Smooth muscle cell (in vitro differentiated cells): ENCODE measurements at regions not wholly inside any gene's neighbourhood (a gene's known extent, or its start where the extent isn't known, plus 50 kb on each side); places are given as distances from the start of the nearest gene placed in this dataset.

Experiments
- DNase-seq: peaks from one replicate; lab custom pipeline; 2025; ENCODE audit not compliant: unreplicated experiment; lab: John Stamatoyannopoulos, UW
- H2AFZ ChIP-seq: fragments of 200-600 bp; sonication (generic); 2 replicates; pipeline ENCODE4 v1.6.0; 2016; ENCODE audit warnings: antibody characterized with exemption, low read depth, mild to moderate bottlenecking
- H3F3A ChIP-seq: fragments of 200-600 bp; sonication (generic); 2 replicates; pipeline ENCODE4 v1.6.0; 2017; ENCODE audit warnings: antibody characterized with exemption, low read depth
- H3K27ac ChIP-seq: fragments of 200-600 bp; sonication (generic); 2 replicates; pipeline ENCODE4 v1.5.1; 2016; ENCODE audit warnings: low read depth, mild to moderate bottlenecking
- H3K27me3 ChIP-seq: fragments of 200-600 bp; sonication (generic); 2 replicates; pipeline ENCODE4 v1.6.1; 2016; ENCODE audit warnings: low read depth, mild to moderate bottlenecking
- H3K36me3 ChIP-seq: fragments of 200-600 bp; sonication (generic); 2 replicates; pipeline ENCODE4 v1.5.1; 2016; ENCODE audit warnings: low read depth
- H3K4me1 ChIP-seq: fragments of 200-600 bp; sonication (generic); 2 replicates; pipeline ENCODE4 v1.5.1; 2016; ENCODE audit warnings: low read depth
- H3K4me2 ChIP-seq: fragments of 200-600 bp; sonication (generic); 2 replicates; pipeline ENCODE4 v1.6.0; 2016; ENCODE audit warnings: mild to moderate bottlenecking
- H3K4me3 ChIP-seq: fragments of 200-600 bp; sonication (generic); 2 replicates; pipeline ENCODE4 v1.5.1; 2016; ENCODE audit warnings: mild to moderate bottlenecking
- H3K79me2 ChIP-seq: fragments of 200-600 bp; sonication (generic); 2 replicates; pipeline ENCODE4 v1.6.0; 2016; ENCODE audit warnings: low read depth, mild to moderate bottlenecking
- H3K9ac ChIP-seq: fragments of 200-600 bp; sonication (generic); 2 replicates; pipeline ENCODE4 v1.6.0; 2016; ENCODE audit warnings: low read depth
- H3K9me3 ChIP-seq: fragments of 200-600 bp; sonication (generic); replicated peaks from 2 replicates; pipeline ENCODE4 v1.5.1; 2016; ENCODE audit warnings: low read depth
- H4K20me1 ChIP-seq: fragments of 200-600 bp; sonication (generic); 2 replicates; pipeline ENCODE4 v1.6.0; 2016; ENCODE audit warnings: low read depth
- CTCF ChIP-seq: fragments of 200-600 bp; sonication (generic); IDR thresholded peaks from 2 replicates; pipeline ENCODE4 v1.5.1; 2017; ENCODE audit warnings: borderline replicate concordance, mild to moderate bottlenecking, antibody characterized with exemption; ENCODE audit not compliant: insufficient read depth, poor library complexity, severe bottlenecking
- WGBS: methylation state at CpG from one replicate; pipeline ENCODE4 v1.1.7; 2016; ENCODE audit warnings: low lambda C conversion rate; 5-methylcytosine and 5-hydroxymethylcytosine counted together

GRCh38 chr3:165507576-165507975, 311.4 kb upstream of the SLITRK3 start:
- 81% methylated on average over 3 of the region's 3 CpGs for whole genome bisulfite sequencing
- no peak for TF ChIP-seq CTCF
- Histone ChIP-seq H3K9me3 (no peaks in the 10 kb centered on the region), H3K4me2 (no peak overlapping the region), H4K20me1 (no peaks in the 10 kb centered on the region), H3K4me3 (no peak overlapping the region), H2AFZ (no peak overlapping the region), H3K4me1 (peaks cover 9% of the 10 kb centered on the region), H3K27ac (no peak overlapping the region), H3K79me2 (no peaks in the 10 kb centered on the region), H3K27me3 (no peaks in the 10 kb centered on the region), H3F3A (no peaks in the 10 kb centered on the region), H3K9ac (no peak overlapping the region), H3K36me3 (no peaks in the 10 kb centered on the region)
- no peak for DNase-seq

GRCh38 chr3:165507060-165507459, 310.9 kb upstream of the SLITRK3 start:
- no peak overlapping the region for H2AFZ ChIP-seq
- no peak overlapping the region for H3K4me2 ChIP-seq
- WGBS = 55% methylated on average over 1 of the region's 1 CpG
- no peaks in the 10 kb centered on the region for H3K9me3 ChIP-seq
- no peak for DNase-seq
- no peaks in the 10 kb centered on the region for H4K20me1 ChIP-seq
- TF ChIP-seq CTCF = no peak
- no peak overlapping the region for H3K27ac ChIP-seq
- H3F3A ChIP-seq = no peaks in the 10 kb centered on the region
- no peaks in the 10 kb centered on the region for H3K79me2 ChIP-seq
- no peak overlapping the region for H3K4me3 ChIP-seq
- no peak overlapping the region for H3K9ac ChIP-seq
- peaks cover 12% of the 10 kb centered on the region for H3K4me1 ChIP-seq
- H3K36me3 ChIP-seq = no peaks in the 10 kb centered on the region
- H3K27me3 ChIP-seq = no peaks in the 10 kb centered on the region

GRCh38 chr3:165505657-165506056, 309.5 kb upstream of the SLITRK3 start:
- Histone ChIP-seq H2AFZ (no peak overlapping the region), H3K4me3 (no peak overlapping the region), H3K9ac (no peak overlapping the region), H3K4me1 (peaks cover 12% of the 10 kb centered on the region), H3K4me2 (no peak overlapping the region), H3K36me3 (no peaks in the 10 kb centered on the region), H3K9me3 (no peaks in the 10 kb centered on the region), H3K27me3 (no peaks in the 10 kb centered on the region), H4K20me1 (no peaks in the 10 kb centered on the region), H3K79me2 (no peaks in the 10 kb centered on the region), H3F3A (no peaks in the 10 kb centered on the region), H3K27ac (no peak overlapping the region)
- no peak for DNase-seq
- TF ChIP-seq CTCF = no peak

GRCh38 chr3:165504554-165504953, 308.4 kb upstream of the SLITRK3 start:
- DNase-seq = no peak
- Histone ChIP-seq H2AFZ (no peak overlapping the region), H3K4me2 (no peak overlapping the region), H3K27me3 (no peaks in the 10 kb centered on the region), H3K36me3 (no peaks in the 10 kb centered on the region), H3K4me3 (no peak overlapping the region), H3K27ac (no peak overlapping the region), H3K9ac (no peak overlapping the region), H4K20me1 (no peaks in the 10 kb centered on the region), H3F3A (no peaks in the 10 kb centered on the region), H3K79me2 (no peaks in the 10 kb centered on the region), H3K9me3 (no peaks in the 10 kb centered on the region), H3K4me1 (peaks cover 12% of the 10 kb centered on the region)
- no peak for TF ChIP-seq CTCF
- 100% methylated on average over 1 of the region's 1 CpG for WGBS
